ENCODE measurements at regions not wholly inside any gene's neighbourhood (a gene's known extent, or its start where the extent isn't known, plus 50 kb on each side); places are given as distances from the start of the nearest gene placed in this dataset.

DNA sequence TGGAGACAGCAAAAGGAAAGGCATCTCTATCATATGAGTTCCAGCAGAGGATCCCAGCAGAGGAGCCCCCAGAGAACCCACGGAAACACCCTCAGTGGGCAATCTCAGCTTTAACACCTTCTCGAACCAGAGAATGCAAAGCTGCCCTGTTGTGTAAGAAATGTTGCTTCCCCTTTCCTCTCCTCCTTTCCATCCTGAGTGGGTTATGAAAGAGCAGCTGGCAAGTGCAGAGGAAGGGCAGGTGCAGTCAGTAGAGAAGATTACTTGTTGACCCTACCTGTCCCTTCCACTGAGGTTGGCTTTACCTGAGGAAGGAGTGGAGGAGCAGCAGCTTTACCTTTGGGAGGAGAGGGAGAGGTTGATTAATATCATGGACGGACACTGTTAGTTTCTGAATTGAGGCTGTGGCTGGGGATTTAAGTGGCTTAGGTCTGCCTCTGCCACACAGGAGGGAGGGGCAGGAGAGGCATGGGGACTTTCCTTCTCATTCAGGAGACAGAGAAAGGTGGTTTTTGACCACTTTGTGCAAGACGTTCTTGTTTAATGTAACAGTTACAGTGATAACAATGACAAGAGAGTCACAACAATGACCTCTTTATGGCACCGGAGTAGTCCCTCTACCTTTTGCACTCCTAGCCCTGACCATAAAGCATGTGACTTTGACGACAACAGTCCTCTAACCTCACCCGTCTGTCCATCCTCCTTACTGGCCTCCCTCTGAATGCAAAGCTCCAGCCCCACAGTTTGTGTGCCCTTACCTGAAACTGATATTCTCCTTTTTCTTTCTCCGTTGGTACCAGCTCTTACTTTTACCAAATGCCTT is 254.8 kb downstream of the NSG2 start:
- H2BK20ac ChIP-seq (ENCODE audit: low read length): no peak overlapping the region
- H2BK120ac ChIP-seq (replicated peaks; ENCODE audit: low read depth, low read length): no peak overlapping the region
- peak overlapping the region in 1 of 2 experiments; percentile 50; a peak in 2 of 4 replicates for H3K4me2 ChIP-seq (ENCODE audit: insufficient read depth in 1 of 2, low read depth in 2 of 2, low read length in 2 of 2)
- no peaks in the 10 kb centered on the region for H3K9me3 ChIP-seq (ENCODE audit: insufficient read depth in 2 of 2, low read depth in 1 of 2, low read length in 1 of 2)
- H4K20me1 ChIP-seq (replicated peaks in 1 of 2; ENCODE audit: control insufficient read depth in 1 of 2, insufficient read depth in 2 of 2, low read length in 2 of 2): no peaks in the 10 kb centered on the region
- H3K4me1 ChIP-seq (replicated peaks in 1 of 4; ENCODE audit: control insufficient read depth in 3 of 4, insufficient read depth in 4 of 4, low read length in 3 of 4): peaks cover 2 to 12% (median 8%) of the 10 kb centered on the region in 4 experiments; a peak in 5 of 7 replicates
- H4K91ac ChIP-seq (replicated peaks; ENCODE audit: insufficient read length, low read length): peak overlapping the region; percentile 15
- no peak overlapping the region for H2AK5ac ChIP-seq (ENCODE audit: low read depth, low read length)
- POLR2A ChIA-PET (ENCODE audit: partially characterized antibody): interaction anchor here (1.7 kb wide), 1 partner anchor 9 kb away, joined by 5 read pairs; no protein-coding TSS in a partner anchor
- H3K4ac ChIP-seq (replicated peaks; ENCODE audit: insufficient read length, low read depth, low read length): no peak overlapping the region
- H3K9ac ChIP-seq (replicated peaks in 1 of 4; ENCODE audit: extremely low read depth in 1 of 4, low read depth in 3 of 4, low read length in 3 of 4): no peak overlapping the region
- no peak overlapping the region for H2AFZ ChIP-seq (ENCODE audit: low read length)
- 0 out of 2 replicates have a peak overlapping the region, but pooled peaks have one; percentile 24 for H2BK5ac ChIP-seq (ENCODE audit: low read depth, low read length)
- no peak overlapping the region; the same call in 1 of the 2 replicates for H3K18ac ChIP-seq (ENCODE audit: extremely low read depth, low read length)
- DNase-seq (ENCODE audit: low read depth in 1 of 2, low spot score in 2 of 2) (peak in 1 of 2 experiments; percentile 24), FAIRE-seq (no peak)
- H3K79me2 ChIP-seq (ENCODE audit: control insufficient read depth in 1 of 2, insufficient read depth in 2 of 2, low read length in 2 of 2): no peaks in the 10 kb centered on the region
- no peak overlapping the region for H3K56ac ChIP-seq (replicated peaks; ENCODE audit: insufficient read length, low read depth, low read length)
- H3K27me3 ChIP-seq (replicated peaks in 1 of 4; ENCODE audit: control insufficient read depth in 3 of 4, extremely low read depth in 1 of 4, insufficient read depth in 3 of 4, low read length in 3 of 4): peaks cover 0 to 3% (median 1%) of the 10 kb centered on the region in 4 experiments; a peak in 1 of 7 replicates
- H3K79me1 ChIP-seq (ENCODE audit: low read depth, low read length): no peaks in the 10 kb centered on the region
- H2BK15ac ChIP-seq (ENCODE audit: low read length): peak overlapping the region; percentile 83
- 83% methylated on average over 8 of the region's 8 CpGs; no CpG with 5 or more reads in 1 of the 2 experiments for WGBS, 2 experiments (ENCODE audit: extremely low coverage in 1 of 2, insufficient coverage in 1 of 2, insufficient read length in 1 of 2, insufficient replicate concordance in 2 of 2, low coverage in 1 of 2, low lambda C conversion rate in 2 of 2, missing lambda C conversion rate in 1 of 2)
- no peak overlapping the region for H3K23ac ChIP-seq (ENCODE audit: insufficient read length)
- CTCF ChIA-PET (ENCODE audit: partially characterized antibody): interaction anchor here (0.6 to 13.2 kb wide), 13 partner anchors 9 to 827 kb away, joined by 3 to 174 read pairs (median 3); partner anchors contain the start of gene NSG2
- no peak overlapping the region for H3K14ac ChIP-seq (ENCODE audit: insufficient read length)
- no peak overlapping the region for H3K4me3 ChIP-seq (ENCODE audit: extremely low read depth in 1 of 4, insufficient read depth in 2 of 4, low read depth in 3 of 4, low read length in 4 of 4)
- no peak overlapping the region for H4K5ac ChIP-seq (ENCODE audit: insufficient read length, low read depth, low read length)
- no peak overlapping the region for H4K8ac ChIP-seq (ENCODE audit: extremely low read depth, insufficient read depth, low read length)
- H3K23me2 ChIP-seq (ENCODE audit: low read depth, low read length): no peaks in the 10 kb centered on the region
- no peak overlapping the region for H3K27ac ChIP-seq (ENCODE audit: low read depth, low read length)
- 0 out of 2 replicates have a peak overlapping the region, but pooled peaks have one; percentile 39 for H2BK12ac ChIP-seq (ENCODE audit: low read depth, low read length)
- H3K36me3 ChIP-seq (ENCODE audit: control insufficient read depth in 2 of 4, insufficient read depth in 4 of 4, low read length in 3 of 4): no peaks in the 10 kb centered on the region
- TF ChIP-seq SIX5 (IDR thresholded peaks at IDR 0.05; ENCODE audit: low read depth, low read length) (no peak), ATF2 (IDR thresholded peaks at IDR 0.05; ENCODE audit: low read length) (no peak)
